Stimulated activated CD4-positive, alpha-beta T cell treated with anti-CD3 and anti-CD28 coated beads, Interleukin-15, amount 100 ng/mL, for 24 hours (primary cell): ENCODE measurements at regions not wholly inside any gene's neighbourhood (a gene's known extent, or its start where the extent isn't known, plus 50 kb on each side); places are given as distances from the start of the nearest gene placed in this dataset.

Experiments used
- DNase-seq: peaks from one replicate; pipeline ENCODE4 v3.0.0-alpha.2; 2020

GRCh38 chr1:5748286-5749225 is 243.7 kb downstream of the NPHP4 start:
- no peak for DNase-seq

GRCh38 chr1:5747426-5748285 is 244.6 kb downstream of the NPHP4 start:
- DNase-seq, result no peak

GRCh38 chr1:5746611-5747425 is 245.4 kb downstream of the NPHP4 start:
- DNase-seq, result no peak

- peak; percentile 72 for DNase-seq
Observed at GRCh38 chr1:5745800-5746610, 246.2 kb downstream of the NPHP4 start.

- no peak for DNase-seq
Observed at GRCh38 chr1:5744911-5745799, 247.1 kb downstream of the NPHP4 start.

- DNase-seq, result no peak
Observed at GRCh38 chr1:5744341-5744740, 247.9 kb downstream of the NPHP4 start.

- DNase-seq, result no peak
Observed at GRCh38 chr1:5743435-5744095, 248.7 kb downstream of the NPHP4 start.

GRCh38 chr1:5742801-5743200 is 249.4 kb downstream of the NPHP4 start:
- DNase-seq, result no peak

- DNase-seq, result no peak
Observed at GRCh38 chr1:5742032-5742431, 250.2 kb downstream of the NPHP4 start.

- no peak for DNase-seq
Observed at GRCh38 chr1:5740865-5741860, 251.1 kb downstream of the NPHP4 start.

GRCh38 chr1:5740450-5740849 is 251.8 kb downstream of the NPHP4 start:
- no peak for DNase-seq

- DNase-seq, result no peak
Observed at GRCh38 chr1:5739561-5740078, 252.6 kb downstream of the NPHP4 start.

- DNase-seq, result no peak
Observed at GRCh38 chr1:5738911-5739462, 253.2 kb downstream of the NPHP4 start.

- DNase-seq, result no peak
Observed at GRCh38 chr1:5737081-5737480, 255.1 kb downstream of the NPHP4 start.

- no peak for DNase-seq
Observed at GRCh38 chr1:5734996-5735395, 257.2 kb downstream of the NPHP4 start.

- DNase-seq, result no peak
Observed at GRCh38 chr1:5734414-5734813, 257.8 kb downstream of the NPHP4 start.

GRCh38 chr1:5733596-5733995 is 258.6 kb downstream of the NPHP4 start:
- DNase-seq, result no peak

- no peak for DNase-seq
Observed at GRCh38 chr1:5731110-5731423, 261.2 kb downstream of the NPHP4 start.
